Stomach (tissue), 4 donors: ENCODE measurements at regions not wholly inside any gene's neighbourhood (a gene's known extent, or its start where the extent isn't known, plus 50 kb on each side); places are given as distances from the start of the nearest gene placed in this dataset.

Experiments
- CTCF ChIP-seq, 7 experiments: fragments of 450-650 bp in 4 of 7; fragments of 200-600 bp in 3 of 7; sonication (generic) in 3 of 7; IDR thresholded peaks; one replicate each; pipeline ENCODE4 v1.5.1; 2016 to 2019; ENCODE audit warnings: antibody characterized with exemption in 7 of 7, control low read depth in 2 of 7, mild to moderate bottlenecking in 1 of 7
- EP300 ChIP-seq: sonication (generic); formaldehyde crosslinking; IDR thresholded peaks from one replicate; pipeline ENCODE4 v1.6.1; 2017; ENCODE audit warnings: antibody characterized with exemption

GRCh38 chr2:11017921-11018320 is 106.2 kb downstream of the KCNF1 start:
- no peak for TF ChIP-seq CTCF (IDR thresholded peaks at IDR 0.05)
- TF ChIP-seq EP300: no peak
